Immature natural killer cell (primary cell): ENCODE measurements at regions not wholly inside any gene's neighbourhood (a gene's known extent, or its start where the extent isn't known, plus 50 kb on each side); places are given as distances from the start of the nearest gene placed in this dataset.

Experiments used
- DNase-seq, 3 donors: peaks; one replicate each; pipeline ENCODE4 v3.0.0; 2022; ENCODE audit warnings: mixed read lengths in 1 of 3
- H3K27ac Mint-ChIP-seq, 6 donors: one replicate each; pipeline ENCODE4 v1.8.0; 2020; ENCODE audit warnings: mixed read lengths in 6 of 6, mild to moderate bottlenecking in 5 of 6, inconsistent platforms in 4 of 6, moderate library complexity in 3 of 6
- H3K27me3 Mint-ChIP-seq, 3 donors: one replicate each; pipeline ENCODE4 v1.8.0; 2020 to 2021; ENCODE audit warnings: low read depth in 3 of 3, mild to moderate bottlenecking in 3 of 3, mixed read lengths in 3 of 3, moderate library complexity in 3 of 3, inconsistent platforms in 1 of 3
- H3K36me3 Mint-ChIP-seq, 3 donors: one replicate each; pipeline ENCODE4 v1.8.0; 2020; ENCODE audit warnings: mixed read lengths in 3 of 3, inconsistent platforms in 2 of 3, mild to moderate bottlenecking in 2 of 3
- H3K4me1 Mint-ChIP-seq, 2 donors: one replicate each; pipeline ENCODE4 v1.8.0; 2020; ENCODE audit warnings: inconsistent platforms in 2 of 2, mild to moderate bottlenecking in 2 of 2, mixed read lengths in 2 of 2, moderate library complexity in 1 of 2
- H3K4me3 Mint-ChIP-seq, 5 donors: one replicate each; pipeline ENCODE4 v1.8.0; 2020; ENCODE audit warnings: mild to moderate bottlenecking in 5 of 5, mixed read lengths in 5 of 5, inconsistent platforms in 3 of 5, moderate library complexity in 3 of 5
- H3K9me3 Mint-ChIP-seq, 6 donors: one replicate each; pipeline ENCODE4 v1.8.0; 2020; ENCODE audit warnings: mild to moderate bottlenecking in 6 of 6, mixed read lengths in 6 of 6, inconsistent platforms in 4 of 6, moderate library complexity in 3 of 6

- no peak overlapping the region for H3K27ac Mint-ChIP-seq
- H3K27me3 Mint-ChIP-seq: peaks cover 1 to 4% (median 4%) of the 10 kb centered on the region in 3 donors
- H3K4me1 Mint-ChIP-seq: no peaks in the 10 kb centered on the region
- no peak for DNase-seq
- H3K4me3 Mint-ChIP-seq: no peak overlapping the region
- H3K36me3 Mint-ChIP-seq: no peaks in the 10 kb centered on the region
- H3K9me3 Mint-ChIP-seq: no peaks in the 10 kb centered on the region
These were observed 195.2 kb downstream of the SH3BP4 start for GRCh38 chr2:235146871-235147565.

GRCh38 chr2:235148201-235149170 is 196.7 kb downstream of the SH3BP4 start:
- Mint-ChIP-seq H3K27ac (no peak overlapping the region), H3K27me3 (peaks cover 4 to 8% (median 7%) of the 10 kb centered on the region in 3 donors), H3K36me3 (no peaks in the 10 kb centered on the region), H3K4me3 (no peak overlapping the region), H3K9me3 (no peaks in the 10 kb centered on the region), H3K4me1 (no peaks in the 10 kb centered on the region)
- no peak for DNase-seq

GRCh38 chr2:235149240-235149659 is 197.4 kb downstream of the SH3BP4 start:
- H3K36me3 Mint-ChIP-seq: no peaks in the 10 kb centered on the region
- peaks cover 6 to 8% (median 8%) of the 10 kb centered on the region in 3 donors for H3K27me3 Mint-ChIP-seq
- no peak overlapping the region for H3K4me3 Mint-ChIP-seq
- DNase-seq: no peak
- no peaks in the 10 kb centered on the region for H3K9me3 Mint-ChIP-seq
- no peaks in the 10 kb centered on the region for H3K4me1 Mint-ChIP-seq
- no peak overlapping the region for H3K27ac Mint-ChIP-seq

GRCh38 chr2:235149736-235150135 is 197.9 kb downstream of the SH3BP4 start:
- DNase-seq: no peak
- H3K4me3 Mint-ChIP-seq: no peak overlapping the region
- H3K4me1 Mint-ChIP-seq: no peaks in the 10 kb centered on the region
- no peak overlapping the region for H3K27ac Mint-ChIP-seq
- peaks cover 5 to 10% (median 8%) of the 10 kb centered on the region in 3 donors for H3K27me3 Mint-ChIP-seq
- no peaks in the 10 kb centered on the region for H3K36me3 Mint-ChIP-seq
- no peaks in the 10 kb centered on the region for H3K9me3 Mint-ChIP-seq

GRCh38 chr2:235151152-235151551 is 199.3 kb downstream of the SH3BP4 start:
- no peaks in the 10 kb centered on the region for H3K9me3 Mint-ChIP-seq
- no peaks in the 10 kb centered on the region for H3K4me1 Mint-ChIP-seq
- H3K27ac Mint-ChIP-seq: no peak overlapping the region
- H3K27me3 Mint-ChIP-seq: peaks cover 7 to 10% (median 7%) of the 10 kb centered on the region in 3 donors
- H3K36me3 Mint-ChIP-seq: no peaks in the 10 kb centered on the region
- H3K4me3 Mint-ChIP-seq: no peak overlapping the region
- DNase-seq: no peak

GRCh38 chr2:235155163-235155562 is 203.3 kb downstream of the SH3BP4 start:
- peaks cover 9 to 18% (median 12%) of the 10 kb centered on the region in 3 donors for H3K27me3 Mint-ChIP-seq

GRCh38 chr2:235156055-235156454 is 204.2 kb downstream of the SH3BP4 start:
- H3K36me3 Mint-ChIP-seq: no peaks in the 10 kb centered on the region
- no peak overlapping the region for H3K27ac Mint-ChIP-seq
- no peak overlapping the region for H3K4me3 Mint-ChIP-seq
- no peak for DNase-seq
- no peaks in the 10 kb centered on the region for H3K9me3 Mint-ChIP-seq
- H3K27me3 Mint-ChIP-seq: peaks cover 9 to 19% (median 10%) of the 10 kb centered on the region in 3 donors
- H3K4me1 Mint-ChIP-seq: no peaks in the 10 kb centered on the region

More at GRCh38 chr2:235155163-235155562, 203.3 kb downstream of the SH3BP4 start:
- Mint-ChIP-seq H3K4me1 (no peaks in the 10 kb centered on the region), H3K9me3 (no peaks in the 10 kb centered on the region), H3K27ac (no peak overlapping the region), H3K4me3 (no peak overlapping the region), H3K36me3 (no peaks in the 10 kb centered on the region)
- DNase-seq: no peak

- H3K4me1 Mint-ChIP-seq: no peaks in the 10 kb centered on the region
- peaks cover 2 to 21% (median 7%) of the 10 kb centered on the region in 3 donors for H3K27me3 Mint-ChIP-seq
- no peak overlapping the region for H3K4me3 Mint-ChIP-seq
- no peaks in the 10 kb centered on the region for H3K9me3 Mint-ChIP-seq
- H3K36me3 Mint-ChIP-seq: no peaks in the 10 kb centered on the region
- no peak for DNase-seq
- no peak overlapping the region for H3K27ac Mint-ChIP-seq
These were observed 206.1 kb downstream of the SH3BP4 start for GRCh38 chr2:235157746-235158482.

GRCh38 chr2:235160281-235160810 is 208.5 kb downstream of the SH3BP4 start:
- Mint-ChIP-seq H3K4me3 (no peak overlapping the region), H3K27ac (no peak overlapping the region), H3K36me3 (no peaks in the 10 kb centered on the region), H3K9me3 (no peaks in the 10 kb centered on the region), H3K27me3 (peaks cover 2 to 13% (median 5%) of the 10 kb centered on the region in 3 donors), H3K4me1 (no peaks in the 10 kb centered on the region)
- DNase-seq: no peak

GRCh38 chr2:235161565-235161964 is 209.7 kb downstream of the SH3BP4 start:
- peaks cover 2 to 13% (median 5%) of the 10 kb centered on the region in 3 donors for H3K27me3 Mint-ChIP-seq
- H3K36me3 Mint-ChIP-seq: no peaks in the 10 kb centered on the region
- H3K4me3 Mint-ChIP-seq: no peak overlapping the region
- no peak for DNase-seq
- H3K4me1 Mint-ChIP-seq: no peaks in the 10 kb centered on the region
- H3K9me3 Mint-ChIP-seq: no peaks in the 10 kb centered on the region
- no peak overlapping the region for H3K27ac Mint-ChIP-seq

- H3K9me3 Mint-ChIP-seq: no peaks in the 10 kb centered on the region
- no peak overlapping the region for H3K27ac Mint-ChIP-seq
- H3K4me3 Mint-ChIP-seq: no peak overlapping the region
- DNase-seq: no peak
- peaks cover 2 to 8% (median 5%) of the 10 kb centered on the region in 3 donors for H3K27me3 Mint-ChIP-seq
- H3K4me1 Mint-ChIP-seq: no peaks in the 10 kb centered on the region
- no peaks in the 10 kb centered on the region for H3K36me3 Mint-ChIP-seq
These were observed 210.4 kb downstream of the SH3BP4 start for GRCh38 chr2:235162082-235162836.

GRCh38 chr2:235162837-235163197 is 211.0 kb downstream of the SH3BP4 start:
- Mint-ChIP-seq H3K27ac (no peak overlapping the region), H3K27me3 (peaks cover under 1 to 8% (median 2%) of the 10 kb centered on the region in 3 donors), H3K9me3 (no peaks in the 10 kb centered on the region), H3K36me3 (no peaks in the 10 kb centered on the region), H3K4me1 (no peaks in the 10 kb centered on the region), H3K4me3 (no peak overlapping the region)
- DNase-seq: no peak

- H3K4me3 Mint-ChIP-seq: no peak overlapping the region
- no peak overlapping the region for H3K27ac Mint-ChIP-seq
- no peak for DNase-seq
- H3K9me3 Mint-ChIP-seq: peaks cover 0 to 1% (median 0%) of the 10 kb centered on the region in 6 donors
- peaks cover 0 to 6% (median 4%) of the 10 kb centered on the region in 3 donors for H3K27me3 Mint-ChIP-seq
- no peaks in the 10 kb centered on the region for H3K4me1 Mint-ChIP-seq
- H3K36me3 Mint-ChIP-seq: no peaks in the 10 kb centered on the region
These were observed 213.3 kb downstream of the SH3BP4 start for GRCh38 chr2:235165136-235165535.
